HG03108 (cell line): ENCODE measurements at regions not wholly inside any gene's neighbourhood (a gene's known extent, or its start where the extent isn't known, plus 50 kb on each side); places are given as distances from the start of the nearest gene placed in this dataset.
"Not testable (repeated sequence)": the region's sequence is repeated elsewhere in the genome, so short reads cannot be mapped to it uniquely, and the experiment has no call there.

Experiments
- ATAC-seq: cut with Tn5 transposase; IDR thresholded peaks from one replicate; pipeline ENCODE4 v1.9.1; 2021; ENCODE audit warnings: moderate library complexity; ENCODE audit not compliant: unreplicated experiment

DNA sequence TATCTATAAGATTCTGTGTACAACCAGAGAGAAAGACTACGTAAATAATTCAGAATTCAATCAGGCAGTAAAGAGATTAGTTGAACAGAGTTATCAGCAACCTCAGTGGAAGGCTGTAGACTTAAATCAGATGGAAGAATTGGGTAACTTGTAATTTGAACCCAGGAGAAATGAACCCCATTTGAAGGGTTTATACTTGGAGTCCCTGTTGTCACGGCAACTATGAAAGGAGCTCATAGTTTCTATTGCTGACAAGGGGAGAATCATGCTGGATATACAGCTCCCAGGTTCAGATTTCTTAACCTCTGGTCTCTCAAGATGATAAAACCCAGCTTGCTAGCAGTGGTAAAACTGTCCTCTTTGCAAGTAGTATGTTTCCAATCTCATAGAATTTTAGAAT, 54.4 kb upstream of the BMP4 start:
- no peak for ATAC-seq

- ATAC-seq: no peak
Measured at GRCh38 chr14:54023027-54023426, 66.4 kb upstream of the BMP4 start.

- ATAC-seq: no peak
Measured at GRCh38 chr14:54025661-54026060, 69.0 kb upstream of the BMP4 start.

DNA sequence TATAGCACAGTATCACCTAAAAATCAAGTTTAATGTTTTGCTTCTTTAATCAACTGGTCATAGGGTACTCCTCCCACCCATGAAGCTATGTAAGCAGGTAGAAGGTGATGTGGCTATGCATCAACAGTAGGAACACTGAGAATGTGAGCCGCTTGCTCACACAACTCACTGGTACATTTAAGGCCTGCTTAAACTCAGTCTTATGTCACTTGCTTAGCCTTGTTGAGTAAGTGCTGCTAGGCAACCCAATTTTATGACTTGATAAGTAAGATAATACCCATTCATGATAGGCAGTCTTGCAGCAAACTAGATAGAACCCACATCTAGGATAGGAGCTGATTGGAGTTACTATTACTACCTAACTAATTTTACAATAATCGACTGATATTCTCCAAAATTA, 70.0 kb upstream of the BMP4 start:
- no peak for ATAC-seq

DNA sequence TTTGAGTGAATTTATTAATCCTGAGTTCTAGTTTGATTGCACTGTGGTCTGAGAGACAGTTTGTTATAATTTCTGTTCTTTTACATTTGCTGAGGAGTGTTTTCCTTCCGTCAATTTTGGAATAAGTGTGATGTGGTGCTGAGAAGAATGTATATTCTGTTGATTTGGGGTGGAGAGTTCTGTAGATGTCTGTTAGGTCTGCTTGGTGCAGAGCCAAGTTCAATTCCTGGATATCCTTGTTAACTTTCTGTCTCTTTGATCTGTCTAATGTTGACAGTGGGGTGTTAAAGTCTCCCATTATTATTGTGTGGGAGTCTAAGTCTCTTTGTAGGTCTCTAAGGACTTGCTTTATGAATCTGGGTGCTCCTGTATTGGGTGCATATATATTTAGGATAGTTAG, 74.4 kb upstream of the BMP4 start:
- not testable (repeated sequence) for ATAC-seq

DNA sequence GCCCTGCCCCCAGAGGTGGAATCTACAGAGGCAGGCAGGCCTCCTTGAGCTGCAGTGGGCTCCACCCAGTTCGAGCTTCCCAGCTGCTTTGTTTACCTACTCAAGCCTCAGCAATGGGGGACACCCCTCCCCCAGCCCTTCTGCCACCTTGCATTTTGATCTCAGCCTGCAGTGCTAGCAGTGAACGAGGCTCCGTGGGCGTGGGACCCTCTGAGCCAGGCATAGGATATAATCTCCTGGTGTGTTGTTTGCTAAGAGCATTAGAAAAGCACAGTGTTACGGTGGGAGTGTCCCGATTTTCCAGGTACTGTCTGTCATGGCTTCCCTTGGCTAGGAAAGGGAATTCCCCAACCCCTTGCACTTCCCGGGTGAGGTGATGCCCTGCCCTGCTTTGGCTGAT, 76.7 kb upstream of the BMP4 start:
- not testable (repeated sequence) for ATAC-seq

DNA sequence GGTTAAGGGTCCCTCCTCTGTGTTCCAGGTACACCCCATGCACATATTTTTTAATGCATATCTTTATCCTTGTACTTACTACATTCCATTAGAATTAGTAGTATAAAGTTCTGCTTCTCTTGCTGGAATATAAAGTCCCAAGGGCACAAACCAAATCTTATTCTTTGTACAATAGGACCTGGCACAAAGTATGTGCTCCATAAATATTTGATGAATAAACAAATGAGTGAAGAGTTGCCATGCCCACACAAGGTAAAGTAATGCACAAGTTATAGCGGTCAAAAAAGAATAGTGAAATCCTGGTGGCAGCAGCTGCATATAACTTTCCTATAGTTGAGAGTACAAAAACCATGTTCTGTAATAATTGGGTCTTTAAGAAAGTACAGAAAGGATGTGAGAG, 82.1 kb upstream of the BMP4 start:
- no peak for ATAC-seq

DNA sequence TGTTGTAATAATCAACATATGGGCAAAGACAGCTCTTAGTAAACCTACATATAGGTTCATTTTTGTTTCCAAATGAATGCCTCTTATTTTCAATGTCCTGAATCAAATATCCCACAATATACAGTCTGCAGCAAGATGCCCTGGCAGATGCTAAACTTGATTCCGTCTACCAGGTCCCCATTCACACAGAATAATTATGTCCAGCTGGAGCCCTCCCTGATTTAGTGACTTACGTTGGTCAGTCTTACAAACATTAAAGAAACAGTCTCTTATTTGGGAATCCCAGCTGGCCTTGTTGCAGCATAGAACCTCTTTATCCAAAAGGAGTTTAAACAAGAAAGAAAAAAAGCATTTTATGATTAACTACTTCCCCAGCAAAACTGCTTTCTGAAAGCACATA, 82.7 kb upstream of the BMP4 start:
- ATAC-seq: no peak

DNA sequence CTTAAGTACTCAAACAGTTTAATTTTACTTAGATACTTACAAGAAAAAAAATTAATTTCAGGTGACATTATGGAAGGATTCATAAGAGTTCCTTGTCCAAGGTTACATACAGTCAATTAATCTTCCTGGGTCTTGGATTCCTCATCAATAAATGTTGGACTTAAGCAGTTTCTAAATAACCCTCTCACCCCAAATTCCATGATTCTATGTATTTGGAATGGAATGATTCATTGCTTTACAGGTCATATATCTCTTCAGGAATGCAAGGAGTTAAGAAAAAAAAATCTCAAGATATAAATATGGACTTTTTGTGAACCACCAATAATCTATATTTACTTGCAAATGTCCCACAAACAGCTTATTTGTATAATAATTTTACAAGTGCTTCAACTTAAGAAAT, 84.2 kb upstream of the BMP4 start:
- ATAC-seq: no peak

DNA sequence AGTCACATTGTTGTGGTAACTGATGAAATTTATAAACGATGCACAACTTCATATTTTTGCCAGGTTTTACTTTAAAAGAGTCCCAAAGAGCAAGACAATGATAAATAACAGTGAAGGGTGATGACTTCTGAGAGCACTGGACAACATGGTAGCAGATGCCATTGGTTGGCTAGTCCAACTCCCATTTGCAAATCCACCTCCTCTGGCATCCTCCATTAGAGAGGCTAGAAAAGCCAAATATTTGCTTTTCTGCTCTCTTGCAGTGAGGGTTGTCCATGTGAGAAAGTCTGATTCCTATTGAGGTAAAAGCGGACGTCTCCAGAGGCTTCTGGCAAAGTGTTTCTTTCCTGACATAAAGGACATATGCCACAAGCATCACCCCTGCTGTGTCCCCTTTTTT, 89.6 kb upstream of the BMP4 start:
- ATAC-seq: no peak

DNA sequence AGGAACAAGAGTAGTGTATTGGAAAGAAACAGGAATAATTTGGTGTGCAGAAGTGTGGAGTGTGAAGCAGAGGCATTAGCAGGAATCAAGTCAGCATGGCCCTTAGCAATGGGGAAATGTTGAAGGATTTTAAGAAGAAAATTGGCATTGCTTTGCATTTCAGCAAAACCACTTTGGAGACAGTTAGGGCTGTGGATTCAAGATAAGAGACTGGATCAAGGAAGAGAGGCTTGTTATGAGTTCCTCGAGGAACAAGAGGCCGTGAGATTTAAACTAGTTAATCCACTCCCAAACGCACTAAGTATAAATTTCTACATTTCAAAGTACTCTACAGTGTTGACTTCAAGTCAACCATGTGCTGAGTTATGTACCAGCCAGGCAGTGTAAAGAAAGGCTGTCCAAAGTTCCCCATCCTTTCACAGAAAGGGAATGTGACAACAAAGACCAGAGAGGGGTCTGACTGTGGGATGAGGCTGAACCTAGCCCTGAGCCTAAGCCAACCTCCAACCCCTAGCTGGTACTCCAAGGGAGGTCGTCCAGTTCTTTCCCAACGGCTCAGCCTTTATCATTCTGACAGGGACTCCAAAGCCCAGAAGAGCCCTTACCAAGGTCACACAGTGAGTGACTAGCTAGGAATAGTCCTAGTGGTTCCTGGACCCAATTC, 91.2 kb upstream of the BMP4 start:
- ATAC-seq: no peak

GRCh38 chr14:54048311-54048710, 91.7 kb upstream of the BMP4 start:
- no peak for ATAC-seq

- no peak for ATAC-seq
Measured at GRCh38 chr14:54048736-54049135, 92.1 kb upstream of the BMP4 start.

DNA sequence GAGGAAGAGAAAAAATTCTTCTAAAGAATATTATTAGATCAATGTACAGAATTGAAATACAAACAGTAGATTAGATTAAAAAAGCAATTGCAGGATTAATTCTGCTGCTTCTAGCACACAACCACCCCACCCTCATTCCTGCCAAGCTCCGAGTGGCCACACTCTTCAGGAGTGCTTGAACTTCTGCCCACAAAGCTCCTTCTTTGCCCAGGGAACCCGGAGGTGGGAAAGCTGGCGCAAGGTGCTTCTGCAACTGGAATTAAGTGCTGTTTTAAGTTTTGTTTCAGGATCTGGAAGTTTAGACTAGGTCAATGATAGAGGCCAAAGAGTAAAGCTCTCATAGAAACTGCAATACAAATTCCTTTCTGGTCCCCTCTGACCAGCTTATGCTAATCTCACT, 94.1 kb upstream of the BMP4 start:
- ATAC-seq: no peak

GRCh38 chr14:54052696-54053385, 96.2 kb upstream of the BMP4 start:
- no peak for ATAC-seq

GRCh38 chr14:54053386-54053745, 96.7 kb upstream of the BMP4 start:
- ATAC-seq: no peak

DNA sequence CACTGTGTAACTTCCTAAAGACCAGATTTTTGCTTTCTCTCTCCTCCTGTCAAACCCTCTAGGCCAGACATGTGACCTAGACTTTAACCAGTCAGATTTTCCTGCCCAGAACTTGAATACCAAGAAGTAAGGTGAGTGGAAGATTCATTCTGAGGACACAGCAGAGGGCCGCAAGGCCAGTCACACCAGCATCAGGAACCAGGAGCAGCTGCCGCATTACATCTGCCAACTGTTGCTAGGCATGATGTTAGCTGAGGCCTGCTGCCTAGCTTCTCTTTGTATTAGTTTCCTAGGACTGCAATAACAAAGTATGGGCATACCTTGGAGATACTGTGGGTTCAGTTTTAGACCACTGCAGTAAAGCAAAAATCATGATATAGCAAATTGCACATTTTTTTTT, 101.9 kb upstream of the BMP4 start:
- ATAC-seq: no peak

- ATAC-seq: no peak
Measured at GRCh38 chr14:54083549-54084239, 127.1 kb upstream of the BMP4 start.

DNA sequence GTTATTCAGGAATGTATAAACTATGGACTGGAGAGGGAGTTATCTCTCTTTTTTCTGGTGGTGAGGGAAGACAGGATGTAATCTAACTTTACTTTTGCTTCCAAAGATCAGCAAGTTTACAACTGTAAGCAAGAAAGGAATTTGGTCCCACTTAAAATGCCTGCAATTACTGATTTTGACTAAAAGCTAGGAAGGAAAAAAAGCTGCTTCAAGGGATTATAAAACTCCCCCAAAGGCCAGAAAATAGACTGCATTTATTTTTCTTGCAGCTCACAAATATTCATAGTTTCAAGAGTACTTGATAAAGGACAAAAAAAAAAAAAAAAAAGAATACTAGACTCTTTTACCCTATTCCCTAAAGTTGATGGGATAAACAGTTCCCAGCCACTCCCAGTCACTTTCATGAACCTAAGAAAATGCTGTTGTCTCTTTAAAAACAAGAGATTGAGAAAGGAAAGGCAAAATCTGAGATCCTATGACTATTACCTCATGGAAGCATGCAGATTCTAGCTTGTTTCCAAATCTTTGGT, 128.7 kb upstream of the BMP4 start:
- no peak for ATAC-seq

GRCh38 chr14:54085841-54086240, 129.2 kb upstream of the BMP4 start:
- no peak for ATAC-seq

- no peak for ATAC-seq
Measured at GRCh38 chr14:54086767-54087166, 130.1 kb upstream of the BMP4 start.

DNA sequence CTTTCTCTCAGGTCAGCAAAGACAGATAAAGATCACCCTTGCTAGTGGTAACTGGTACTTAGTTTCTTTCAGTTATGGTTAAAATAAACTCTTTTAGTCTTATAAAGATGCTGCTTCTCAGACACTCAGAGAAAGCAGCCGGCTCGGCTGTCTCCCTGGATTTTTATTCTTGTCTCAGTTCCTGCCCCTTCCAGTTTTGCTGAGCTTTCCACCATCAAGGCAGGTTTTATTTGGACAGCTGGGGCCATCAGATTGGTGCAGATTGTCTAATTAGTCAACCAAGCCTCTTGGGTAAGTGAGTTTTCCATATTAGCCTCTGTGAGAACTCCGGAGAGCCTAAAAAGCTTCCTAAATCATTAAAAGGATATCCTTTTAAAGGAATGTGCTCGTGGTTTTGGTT, 130.8 kb upstream of the BMP4 start:
- no peak for ATAC-seq
